ENCODE measurements at regions not wholly inside any gene's neighbourhood (a gene's known extent, or its start where the extent isn't known, plus 50 kb on each side); places are given as distances from the start of the nearest gene placed in this dataset.
"Not testable (repeated sequence)": the region's sequence is repeated elsewhere in the genome, so short reads cannot be mapped to it uniquely, and the experiment has no call there.

GRCh38 chr1:238438311-238439270 is 547.9 kb upstream of the ZP4 start:
- TF ChIP-seq OSR1 (CRISPR knock-in tag; IDR thresholded peaks at IDR 0.05) = no peak
- TF ChIP-seq CSDC2 (CRISPR knock-in tag; IDR thresholded peaks at IDR 0.05) = no peak
- TF ChIP-seq, protein P1, sequence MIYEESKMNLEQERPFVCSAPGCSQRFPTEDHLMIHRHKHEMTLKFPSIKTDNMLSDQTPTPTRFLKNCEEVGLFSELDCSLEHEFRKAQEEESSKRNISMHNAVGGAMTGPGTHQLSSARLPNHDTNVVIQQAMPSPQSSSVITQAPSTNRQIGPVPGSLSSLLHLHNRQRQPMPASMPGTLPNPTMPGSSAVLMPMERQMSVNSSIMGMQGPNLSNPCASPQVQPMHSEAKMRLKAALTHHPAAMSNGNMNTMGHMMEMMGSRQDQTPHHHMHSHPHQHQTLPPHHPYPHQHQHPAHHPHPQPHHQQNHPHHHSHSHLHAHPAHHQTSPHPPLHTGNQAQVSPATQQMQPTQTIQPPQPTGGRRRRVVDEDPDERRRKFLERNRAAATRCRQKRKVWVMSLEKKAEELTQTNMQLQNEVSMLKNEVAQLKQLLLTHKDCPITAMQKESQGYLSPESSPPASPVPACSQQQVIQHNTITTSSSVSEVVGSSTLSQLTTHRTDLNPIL (CRISPR knock-in tag; IDR thresholded peaks at IDR 0.05; ENCODE audit: low read depth) = no peak
- TF ChIP-seq BACH2 (CRISPR knock-in tag; IDR thresholded peaks at IDR 0.05; ENCODE audit: borderline replicate concordance) = no peak
- TF ChIP-seq, protein P2, sequence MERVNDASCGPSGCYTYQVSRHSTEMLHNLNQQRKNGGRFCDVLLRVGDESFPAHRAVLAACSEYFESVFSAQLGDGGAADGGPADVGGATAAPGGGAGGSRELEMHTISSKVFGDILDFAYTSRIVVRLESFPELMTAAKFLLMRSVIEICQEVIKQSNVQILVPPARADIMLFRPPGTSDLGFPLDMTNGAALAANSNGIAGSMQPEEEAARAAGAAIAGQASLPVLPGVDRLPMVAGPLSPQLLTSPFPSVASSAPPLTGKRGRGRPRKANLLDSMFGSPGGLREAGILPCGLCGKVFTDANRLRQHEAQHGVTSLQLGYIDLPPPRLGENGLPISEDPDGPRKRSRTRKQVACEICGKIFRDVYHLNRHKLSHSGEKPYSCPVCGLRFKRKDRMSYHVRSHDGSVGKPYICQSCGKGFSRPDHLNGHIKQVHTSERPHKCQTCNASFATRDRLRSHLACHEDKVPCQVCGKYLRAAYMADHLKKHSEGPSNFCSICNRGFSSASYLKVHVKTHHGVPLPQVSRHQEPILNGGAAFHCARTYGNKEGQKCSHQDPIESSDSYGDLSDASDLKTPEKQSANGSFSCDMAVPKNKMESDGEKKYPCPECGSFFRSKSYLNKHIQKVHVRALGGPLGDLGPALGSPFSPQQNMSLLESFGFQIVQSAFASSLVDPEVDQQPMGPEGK (CRISPR knock-in tag; IDR thresholded peaks at IDR 0.05; ENCODE audit: borderline replicate concordance) = no peak; the same call in 1 of the 2 replicates
- no peak for TF ChIP-seq PPARA (CRISPR knock-in tag; IDR thresholded peaks at IDR 0.05; ENCODE audit: borderline replicate concordance)
- TF ChIP-seq CSRNP3 (CRISPR knock-in tag; IDR thresholded peaks at IDR 0.05) = no peak; the same call in 1 of the 2 replicates
- TF ChIP-seq ESRRG (CRISPR knock-in tag; IDR thresholded peaks at IDR 0.05) = no peak
- TF ChIP-seq TCF4 (CRISPR knock-in tag; IDR thresholded peaks at IDR 0.05; ENCODE audit: borderline replicate concordance) = peak; percentile 44; the same call in 1 of the 2 replicates
- no peak for TF ChIP-seq ZFP30 (CRISPR knock-in tag; IDR thresholded peaks at IDR 0.05)
- TF ChIP-seq TSHZ2 (CRISPR knock-in tag; IDR thresholded peaks at IDR 0.05) = no peak
- TF ChIP-seq SNAI2 (CRISPR knock-in tag; IDR thresholded peaks at IDR 0.05) = no peak
- TF ChIP-seq TOX (CRISPR knock-in tag; IDR thresholded peaks at IDR 0.05; ENCODE audit: borderline replicate concordance) = no peak
- no peak for TF ChIP-seq RARB (CRISPR knock-in tag; IDR thresholded peaks at IDR 0.05)
- peak; percentile 83 for TF ChIP-seq ZC3H10 (CRISPR knock-in tag; IDR thresholded peaks at IDR 0.05)
- peak; percentile 91 for TF ChIP-seq ISL1 (CRISPR knock-in tag; IDR thresholded peaks at IDR 0.05)
- TF ChIP-seq ZNF70 (CRISPR knock-in tag; IDR thresholded peaks at IDR 0.05) = no peak
- peak; percentile 10; the same call in 1 of the 2 replicates for TF ChIP-seq ZNF8 (CRISPR knock-in tag; IDR thresholded peaks at IDR 0.05)
- TF ChIP-seq ZNF565 (CRISPR knock-in tag; conservative IDR thresholded peaks at IDR 0.05; ENCODE audit: low read depth) = no peak
- 0 out of 2 replicates have a peak, but pooled peaks have one; percentile 50 for TF ChIP-seq POU6F1 (CRISPR knock-in tag; IDR thresholded peaks at IDR 0.05; ENCODE audit: borderline replicate concordance, low read depth)
- no peak for TF ChIP-seq ARNTL (CRISPR knock-in tag; IDR thresholded peaks at IDR 0.05; ENCODE audit: borderline replicate concordance, low read depth)
- peak; percentile 40; the same call in 2 of the 3 replicates for ATAC-seq

GRCh38 chr1:238429703-238430102 is 539.0 kb upstream of the ZP4 start:
- not testable (repeated sequence) for ATAC-seq

Measured in SK-N-SH treated with all-trans-retinoic acid at 6 μM for 48 hours (cell line).